Peyer's patch (tissue), 4 donors: ENCODE measurements at regions not wholly inside any gene's neighbourhood (a gene's known extent, or its start where the extent isn't known, plus 50 kb on each side); places are given as distances from the start of the nearest gene placed in this dataset.
A peak's percentile ranks its signal among the peaks of the same experiment; 100 is the strongest.
"Not testable (repeated sequence)": the region's sequence is repeated elsewhere in the genome, so short reads cannot be mapped to it uniquely, and the experiment has no call there.

ENCODE experiments used
- DNase-seq, 3 donors: peaks; one replicate each; pipeline ENCODE4 v3.0.0-alpha.2; 2017 to 2019
- H3K27ac ChIP-seq, 4 donors: fragments of 200-600 bp; sonication (generic); one replicate each; pipeline ENCODE4 v1.5.1; 2016 to 2019
- H3K27me3 ChIP-seq, 2 donors: fragments of 200-600 bp; sonication (generic); one replicate each; pipeline ENCODE4 v1.5.1; 2019
- H3K36me3 ChIP-seq, 3 donors: fragments of 200-600 bp; sonication (generic); one replicate each; pipeline ENCODE4 v1.5.1; 2016 to 2019
- H3K4me1 ChIP-seq, 4 donors: fragments of 200-600 bp; sonication (generic); one replicate each; pipeline ENCODE4 v1.5.1; 2016 to 2019
- H3K4me3 ChIP-seq, 4 donors: fragments of 200-600 bp; sonication (generic); 1 replicate in 3 of 4; 2 replicates in 1 of 4; pipeline ENCODE4 v1.5.1; 2016 to 2019; ENCODE audit warnings: mild to moderate bottlenecking in 1 of 4
- H3K9me3 ChIP-seq, 4 donors: fragments of 200-600 bp; sonication (generic); one replicate each; pipeline ENCODE4 v1.5.1; 2016 to 2019; ENCODE audit warnings: mild to moderate bottlenecking in 1 of 4
- CTCF ChIP-seq, 6 experiments: fragments of 450-650 bp in 4 of 6; fragments of 200-600 bp in 2 of 6; sonication (generic) in 1 of 6; IDR thresholded peaks; one replicate each; pipeline ENCODE4 v1.5.1; 2017 to 2019; ENCODE audit warnings: antibody characterized with exemption in 6 of 6, mild to moderate bottlenecking in 3 of 6, moderate library complexity in 1 of 6
- POLR2A ChIP-seq, 2 donors: fragments of 450-650 bp; IDR thresholded peaks; one replicate each; pipeline ENCODE4 v1.5.1; 2017; ENCODE audit warnings: antibody characterized with exemption in 2 of 2, mild to moderate bottlenecking in 2 of 2, moderate library complexity in 2 of 2

GRCh38 chr17:20908313-20909267 lies 134.2 kb downstream of the USP22 start:
- no peaks in the 10 kb centered on the region for H3K27me3 ChIP-seq
- no peaks in the 10 kb centered on the region for H3K9me3 ChIP-seq
- peak; percentile 74 to 92 (median 89) for DNase-seq
- no peaks in the 10 kb centered on the region for H3K36me3 ChIP-seq
- TF ChIP-seq POLR2A (IDR thresholded peaks at IDR 0.05) = peak in 1 of 2 donors; percentile 32
- TF ChIP-seq CTCF (IDR thresholded peaks at IDR 0.05) = peak in 4 of 6 experiments; percentile 40 to 64 (median 56)
- peaks cover 0 to 7% (median 0%) of the 10 kb centered on the region in 4 donors for H3K4me1 ChIP-seq
- H3K4me3 ChIP-seq = peak overlapping the region; percentile 43 to 58 (median 50)
- peak overlapping the region; percentile 66 to 85 (median 74) for H3K27ac ChIP-seq

GRCh38 chr17:20914658-20915057 lies 128.2 kb downstream of the USP22 start:
- no peaks in the 10 kb centered on the region for H3K4me1 ChIP-seq
- no peak for DNase-seq
- H3K27ac ChIP-seq = no peak overlapping the region
- TF ChIP-seq POLR2A (IDR thresholded peaks at IDR 0.05) (no peak), CTCF (IDR thresholded peaks at IDR 0.05) (no peak)
- no peaks in the 10 kb centered on the region for H3K27me3 ChIP-seq
- H3K36me3 ChIP-seq = no peaks in the 10 kb centered on the region
- H3K9me3 ChIP-seq = no peaks in the 10 kb centered on the region
- no peak overlapping the region for H3K4me3 ChIP-seq

- Histone ChIP-seq H3K4me1 (no peaks in the 10 kb centered on the region), H3K27ac (no peak overlapping the region), H3K4me3 (no peak overlapping the region), H3K27me3 (no peaks in the 10 kb centered on the region), H3K36me3 (no peaks in the 10 kb centered on the region), H3K9me3 (no peaks in the 10 kb centered on the region)
- no peak for DNase-seq
- TF ChIP-seq CTCF (IDR thresholded peaks at IDR 0.05) = no peak
- no peak for TF ChIP-seq POLR2A (IDR thresholded peaks at IDR 0.05)
These were observed 126.4 kb downstream of the USP22 start for GRCh38 chr17:20916383-20916782.

- not testable (repeated sequence) for H3K4me3 ChIP-seq, H3K36me3 ChIP-seq, H3K4me1 ChIP-seq, DNase-seq, H3K27ac ChIP-seq, H3K9me3 ChIP-seq, H3K27me3 ChIP-seq
These were observed 125.1 kb downstream of the USP22 start for GRCh38 chr17:20917610-20918306.

- no peaks in the 10 kb centered on the region for H3K27me3 ChIP-seq
These were observed 122.6 kb downstream of the USP22 start for GRCh38 chr17:20920095-20920814.

More at GRCh38 chr17:20920095-20920814, 122.6 kb downstream of the USP22 start:
- H3K4me3 ChIP-seq = no peak overlapping the region
- H3K27ac ChIP-seq = peak overlapping the region in 2 of 4 donors; percentile 15 to 40
- no peaks in the 10 kb centered on the region for H3K4me1 ChIP-seq
- TF ChIP-seq CTCF (IDR thresholded peaks at IDR 0.05) (no peak), POLR2A (IDR thresholded peaks at IDR 0.05) (no peak)
- no peak for DNase-seq
- H3K9me3 ChIP-seq = no peaks in the 10 kb centered on the region
- H3K36me3 ChIP-seq = no peaks in the 10 kb centered on the region
